Eye (tissue), 1 donor: ENCODE measurements at regions not wholly inside any gene's neighbourhood (a gene's known extent, or its start where the extent isn't known, plus 50 kb on each side); places are given as distances from the start of the nearest gene placed in this dataset.

Source experiments
- DNase-seq: peaks from one replicate; pipeline ENCODE4 v3.0.0-alpha.2; 2015

DNA sequence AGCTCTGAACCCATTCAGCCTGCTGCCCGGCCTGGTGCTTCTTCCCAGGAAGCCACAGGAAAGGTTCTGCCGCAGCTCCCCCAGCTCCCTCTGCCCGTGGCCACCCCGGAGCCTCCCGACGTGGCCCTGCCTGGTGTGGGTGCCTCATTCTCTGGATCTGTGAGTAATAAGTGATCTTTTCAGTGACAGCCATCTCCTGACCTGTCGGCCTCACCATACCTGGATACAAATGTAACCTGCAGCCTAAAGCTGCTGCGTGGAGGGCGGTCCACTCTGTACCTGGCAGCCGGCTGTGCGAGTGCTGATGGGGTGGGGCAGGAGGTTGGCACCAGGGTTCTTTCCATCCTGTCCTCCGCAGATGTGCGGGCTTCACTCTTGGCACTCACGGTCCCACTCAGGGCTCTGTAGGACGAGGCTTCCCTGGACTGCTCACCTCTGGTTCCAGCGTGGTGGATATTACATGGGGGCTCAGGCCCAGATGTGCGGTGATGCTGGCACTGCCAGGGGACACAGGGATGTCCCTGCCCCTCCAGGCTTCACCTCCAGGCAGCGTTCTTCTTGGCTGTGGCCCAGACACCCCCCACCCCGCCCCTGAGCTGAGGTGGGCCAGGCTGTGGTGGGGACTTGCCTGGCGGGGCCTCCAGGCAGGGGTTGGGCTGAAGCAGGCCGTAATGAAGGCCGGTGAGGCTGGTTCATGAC is 748.5 kb downstream of the BRD1 start:
- no peak for DNase-seq

DNA sequence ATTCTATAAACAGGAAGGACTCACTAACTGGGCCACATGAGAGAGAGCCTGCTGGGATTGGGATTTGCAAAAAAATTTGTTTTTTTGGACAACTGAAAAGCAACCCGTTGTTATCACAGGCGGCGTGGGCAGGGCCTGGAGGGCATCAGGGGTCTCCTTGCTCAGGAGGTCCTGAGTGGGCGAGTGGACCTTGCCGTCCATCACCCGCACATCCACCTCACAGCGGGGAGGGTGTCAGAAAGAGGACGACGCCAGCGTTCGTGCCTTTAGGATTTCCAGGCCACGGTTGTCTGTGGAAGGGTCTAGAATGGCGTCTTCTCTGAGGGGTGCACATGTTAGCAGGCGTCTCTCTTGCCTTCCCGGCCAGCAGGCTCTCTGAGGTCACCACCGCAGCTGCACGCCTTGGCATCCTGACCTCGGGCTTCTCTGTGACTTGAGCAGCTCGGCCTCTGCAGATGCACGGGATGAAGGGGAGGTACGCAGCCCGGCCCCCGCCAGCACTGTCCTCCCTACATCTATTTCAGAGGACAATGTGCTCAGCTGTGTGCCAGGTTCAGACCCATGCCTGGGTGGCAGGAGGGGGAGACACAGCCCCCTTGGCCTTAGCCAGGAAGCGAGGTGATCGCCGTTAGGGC is 749.5 kb downstream of the BRD1 start:
- no peak for DNase-seq

DNA sequence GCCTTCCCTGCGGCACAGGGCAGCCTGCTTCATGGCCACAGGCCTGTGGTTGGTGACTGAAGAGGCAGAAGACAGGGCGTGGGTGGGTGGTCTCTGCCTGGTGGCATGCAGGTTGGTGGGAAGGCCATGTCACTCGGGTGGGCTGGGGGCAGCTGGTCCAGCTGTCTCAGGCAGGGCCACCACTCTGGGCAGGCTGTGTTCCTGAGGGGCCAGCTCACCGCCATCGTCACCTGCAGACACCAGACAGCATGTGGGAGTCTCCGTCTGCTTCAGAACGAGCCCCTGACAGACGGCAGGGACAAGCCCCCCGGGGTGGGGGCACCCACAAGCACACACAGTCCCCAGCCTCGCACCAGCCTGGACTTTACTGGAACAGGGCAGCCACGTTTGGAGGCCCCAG is 750.1 kb downstream of the BRD1 start:
- no peak for DNase-seq

DNA sequence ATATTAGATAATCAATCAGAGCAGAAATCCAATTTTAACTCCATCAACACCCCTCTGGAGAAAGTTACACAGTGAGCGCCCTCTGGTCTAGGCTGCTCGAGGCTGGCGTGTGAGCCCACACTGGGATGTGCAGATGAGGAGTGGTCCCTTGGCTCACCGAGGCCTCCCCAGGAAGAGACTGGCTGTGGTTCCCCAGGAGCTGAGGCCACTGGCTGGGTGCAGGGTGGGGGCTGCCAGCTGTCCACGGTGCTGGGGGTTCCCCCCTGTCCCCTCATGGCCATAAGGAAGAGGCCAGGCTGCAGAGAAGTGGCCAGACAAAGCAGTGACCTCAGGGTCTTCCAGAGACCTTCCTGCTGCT is 750.7 kb downstream of the BRD1 start:
- DNase-seq, result no peak

DNA sequence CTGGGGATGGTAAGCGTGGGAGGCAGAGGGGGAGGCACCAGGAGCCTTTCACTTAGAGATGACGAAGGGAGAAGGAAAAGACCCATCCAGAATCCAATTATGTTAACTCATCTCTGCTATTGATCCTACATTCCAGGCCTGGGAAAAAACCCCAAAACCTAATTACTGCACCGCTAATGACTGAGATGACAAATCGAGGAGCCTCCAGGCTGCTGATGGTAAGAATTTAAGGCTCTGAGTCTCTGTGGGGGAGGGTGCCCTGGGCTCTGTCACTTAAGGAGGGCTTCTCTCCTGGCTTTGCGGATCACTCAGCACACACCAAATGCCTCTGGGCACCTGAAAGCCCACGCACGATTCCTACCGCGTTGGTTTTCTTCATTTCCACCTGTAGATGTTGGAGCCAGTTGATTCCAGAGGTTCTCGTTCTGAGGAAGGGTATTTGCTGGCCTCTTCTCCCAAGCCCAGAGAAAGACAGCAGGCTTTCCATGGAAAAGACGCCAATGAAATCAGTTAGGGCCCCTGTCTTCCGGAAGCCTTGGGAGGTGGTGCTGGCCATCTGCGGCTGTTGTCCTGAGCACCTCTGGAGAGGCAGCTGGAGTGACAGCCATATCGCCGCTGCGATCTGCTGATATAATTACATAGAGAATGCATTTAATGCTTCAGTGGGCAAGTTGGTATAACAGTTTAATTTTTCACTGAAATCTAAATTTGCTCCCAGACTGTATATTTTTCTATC is 751.2 kb downstream of the BRD1 start:
- DNase-seq, result no peak

DNA sequence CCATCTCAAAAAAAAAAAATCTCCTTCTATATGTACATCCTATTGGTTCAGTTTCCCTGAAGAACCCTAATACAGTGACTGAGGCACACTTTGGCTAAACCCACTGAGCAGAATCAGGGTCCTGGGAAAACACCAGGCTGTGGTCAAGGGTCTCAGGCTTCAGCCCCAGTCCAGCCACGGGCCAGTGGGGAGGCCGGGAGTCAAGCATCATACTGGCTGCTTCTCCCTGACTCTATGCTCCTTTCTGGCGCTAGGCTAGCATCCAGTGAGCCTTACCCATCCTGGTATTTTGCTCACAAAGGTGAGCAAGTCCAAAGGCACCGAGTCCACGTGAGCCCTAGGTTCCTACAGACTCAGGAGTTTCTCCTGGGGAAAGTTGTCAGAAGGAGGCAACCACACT is 752.5 kb downstream of the BRD1 start:
- DNase-seq, result no peak

DNA sequence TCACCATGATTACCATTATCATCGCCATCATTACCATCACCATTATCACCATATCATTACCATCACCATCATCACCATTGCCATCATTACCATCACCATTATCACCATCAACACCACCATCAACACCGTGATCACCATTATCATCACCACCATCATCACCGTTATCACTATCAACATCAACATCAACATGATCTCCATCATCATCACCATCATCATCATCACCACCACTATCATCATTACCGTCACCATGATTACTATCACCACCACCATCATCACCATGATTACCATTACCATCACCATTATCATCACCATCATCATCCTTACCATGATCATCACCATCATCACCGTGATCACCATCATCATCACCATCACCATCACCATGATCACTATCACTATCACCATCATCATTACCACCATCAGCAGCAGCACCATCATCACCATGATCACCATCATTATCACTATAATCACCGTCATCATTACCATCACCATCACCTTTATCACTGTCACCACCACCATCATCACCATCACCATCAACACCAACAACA is 753.7 kb downstream of the BRD1 start:
- DNase-seq, result no peak

DNA sequence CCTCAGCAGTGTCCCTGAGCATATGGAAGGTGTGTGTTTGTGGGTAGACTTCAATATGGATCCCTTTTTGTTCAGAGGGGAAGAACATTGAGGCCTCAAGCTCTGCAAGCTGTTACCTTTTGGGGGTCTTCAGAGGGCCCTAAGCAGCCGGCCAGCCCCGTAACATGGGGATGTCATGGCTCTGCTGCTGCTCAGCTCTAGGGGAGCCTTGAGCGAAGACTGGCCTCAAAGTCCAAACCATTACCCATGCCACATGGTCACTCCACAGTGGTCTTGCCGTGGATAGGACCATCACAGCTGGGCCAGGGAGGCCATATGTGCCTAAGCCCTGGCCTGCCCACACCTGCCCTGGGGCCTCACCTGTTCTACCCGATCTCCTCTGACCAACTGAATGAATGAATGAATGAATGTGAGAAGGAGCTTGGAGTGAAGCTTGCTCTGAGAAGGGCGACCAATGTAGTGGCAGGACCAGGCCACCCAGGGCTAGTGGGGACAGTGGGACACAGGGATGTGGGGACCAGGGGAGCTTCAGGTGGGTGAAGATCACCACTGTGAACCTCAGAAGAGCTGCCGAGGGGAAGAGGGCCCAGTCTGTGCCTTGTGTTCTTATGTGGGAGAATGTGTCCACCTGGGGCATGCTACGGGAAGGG is 754.6 kb downstream of the BRD1 start:
- DNase-seq, result no peak

DNA sequence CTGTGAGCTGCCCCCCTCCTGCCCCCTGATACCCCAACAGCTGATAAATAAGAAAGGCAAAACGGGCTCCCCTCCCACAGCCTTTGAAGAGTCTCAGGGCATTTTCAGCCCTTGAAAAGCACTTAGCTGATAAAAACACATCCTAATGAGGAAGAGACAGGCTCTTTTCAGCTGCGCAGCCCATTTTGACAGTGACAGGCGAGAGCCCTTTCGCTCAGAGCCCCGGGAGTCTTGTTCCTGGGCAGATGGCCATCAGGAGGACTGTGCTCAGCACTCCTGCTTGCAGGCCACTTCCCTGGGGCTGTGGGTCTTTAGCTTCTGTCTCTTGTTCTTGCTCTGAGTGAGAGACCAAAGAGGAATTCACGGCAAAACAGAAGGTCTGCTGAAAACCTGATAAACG is 757.2 kb downstream of the BRD1 start:
- no peak for DNase-seq

DNA sequence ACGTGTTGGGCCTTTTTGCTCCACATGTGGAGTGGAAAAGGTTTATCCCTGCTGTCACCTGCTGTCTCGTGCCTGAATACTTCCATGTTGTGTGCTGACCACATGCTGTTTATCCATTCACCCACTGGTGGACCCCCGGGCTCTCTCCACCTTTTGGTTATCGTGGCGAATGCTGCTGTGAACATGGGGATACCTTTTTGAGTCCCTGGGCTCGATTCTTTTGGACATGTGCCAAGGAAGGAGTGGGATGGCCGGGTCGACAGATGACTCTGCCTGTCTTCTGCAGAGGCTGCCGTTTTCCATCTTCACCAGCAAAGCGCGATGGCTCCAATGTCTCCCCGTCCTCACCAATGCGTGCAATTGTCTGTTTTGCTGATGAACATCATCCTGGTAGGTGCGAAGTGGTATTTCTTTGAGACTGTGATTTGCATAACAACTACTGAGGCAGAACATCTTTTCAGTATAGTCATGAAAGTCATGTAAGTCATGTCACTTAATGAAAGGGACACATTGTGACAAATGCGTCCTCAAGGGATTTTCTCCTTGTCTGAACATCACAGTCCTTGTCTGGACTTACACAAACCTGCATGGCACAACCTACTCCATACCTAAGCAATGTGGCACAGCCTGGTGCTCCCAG is 758.7 kb downstream of the BRD1 start:
- no peak for DNase-seq

DNA sequence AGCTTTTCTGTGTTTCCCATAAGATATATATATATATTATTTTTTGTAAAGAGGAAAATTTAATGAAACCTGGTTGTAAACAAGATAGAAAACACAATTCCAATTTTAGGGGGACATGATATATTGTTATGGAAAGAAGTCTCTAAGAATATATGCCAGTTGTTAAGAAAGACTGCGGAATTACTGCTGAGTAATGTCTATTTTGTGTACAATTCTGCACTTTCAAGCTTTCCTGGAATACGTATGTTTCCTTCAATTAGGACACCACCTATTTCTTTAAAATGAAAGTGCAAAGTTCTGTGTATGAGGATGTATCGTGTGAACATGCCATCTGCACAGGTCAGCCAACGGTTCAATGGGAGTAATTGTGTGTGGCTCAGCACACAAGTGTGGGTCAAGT is 760.2 kb downstream of the BRD1 start:
- no peak for DNase-seq

DNA sequence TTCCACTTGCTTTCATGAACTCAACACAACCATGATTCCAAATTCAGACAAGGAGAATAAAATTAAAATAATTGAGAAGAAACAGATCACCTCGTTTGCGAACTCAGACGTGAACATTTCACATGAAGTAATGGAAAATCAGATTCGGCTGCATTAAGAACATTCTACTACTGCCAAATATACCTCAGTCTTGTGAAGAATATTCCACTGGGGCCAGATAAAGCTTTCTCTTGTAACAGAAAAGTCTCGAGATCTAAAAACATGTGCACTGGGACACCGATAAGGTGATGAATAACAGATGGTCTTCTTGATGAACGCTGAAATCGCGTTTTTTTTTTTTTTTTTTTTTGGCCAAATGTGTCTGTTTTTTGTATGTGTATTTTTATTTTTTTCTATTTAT is 761.1 kb downstream of the BRD1 start:
- no peak for DNase-seq

DNA sequence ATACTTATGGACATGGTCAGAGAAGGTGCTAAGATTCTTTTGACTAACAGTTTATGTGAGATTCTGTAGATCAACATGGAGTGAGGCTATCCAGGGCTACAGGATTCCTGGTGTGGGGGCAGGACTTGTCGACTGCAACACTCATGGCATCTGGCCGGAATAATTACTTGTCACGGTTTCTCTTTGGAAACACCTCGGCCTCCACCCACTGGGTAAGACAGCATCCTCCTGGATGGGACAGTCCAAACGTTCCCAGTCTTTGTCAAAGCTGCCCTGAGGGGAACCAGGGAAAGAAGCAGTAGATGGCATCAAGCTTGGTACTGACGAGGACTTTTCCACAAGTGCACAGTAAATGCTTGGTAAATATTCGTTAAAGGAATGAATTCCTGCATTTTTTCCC is 762.8 kb downstream of the BRD1 start:
- DNase-seq, result no peak

DNA sequence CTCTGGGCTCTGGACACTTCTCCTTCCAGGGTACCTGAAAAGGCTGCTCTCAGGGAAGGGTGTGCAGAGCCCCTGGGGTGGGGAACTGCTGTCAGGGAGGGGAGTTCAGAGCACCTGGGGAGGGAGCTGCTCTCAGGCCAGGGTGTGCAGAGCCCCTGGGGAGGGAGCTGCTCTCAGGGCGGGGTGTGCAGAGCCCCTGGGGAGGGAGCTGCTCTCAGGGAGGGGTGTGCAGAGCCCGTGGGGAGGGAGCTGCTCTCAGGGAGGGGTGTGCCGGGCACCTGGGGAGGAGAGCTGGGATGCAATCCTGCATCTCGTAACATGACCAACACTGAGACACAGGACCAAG is 764.2 kb downstream of the BRD1 start:
- DNase-seq, result no peak

DNA sequence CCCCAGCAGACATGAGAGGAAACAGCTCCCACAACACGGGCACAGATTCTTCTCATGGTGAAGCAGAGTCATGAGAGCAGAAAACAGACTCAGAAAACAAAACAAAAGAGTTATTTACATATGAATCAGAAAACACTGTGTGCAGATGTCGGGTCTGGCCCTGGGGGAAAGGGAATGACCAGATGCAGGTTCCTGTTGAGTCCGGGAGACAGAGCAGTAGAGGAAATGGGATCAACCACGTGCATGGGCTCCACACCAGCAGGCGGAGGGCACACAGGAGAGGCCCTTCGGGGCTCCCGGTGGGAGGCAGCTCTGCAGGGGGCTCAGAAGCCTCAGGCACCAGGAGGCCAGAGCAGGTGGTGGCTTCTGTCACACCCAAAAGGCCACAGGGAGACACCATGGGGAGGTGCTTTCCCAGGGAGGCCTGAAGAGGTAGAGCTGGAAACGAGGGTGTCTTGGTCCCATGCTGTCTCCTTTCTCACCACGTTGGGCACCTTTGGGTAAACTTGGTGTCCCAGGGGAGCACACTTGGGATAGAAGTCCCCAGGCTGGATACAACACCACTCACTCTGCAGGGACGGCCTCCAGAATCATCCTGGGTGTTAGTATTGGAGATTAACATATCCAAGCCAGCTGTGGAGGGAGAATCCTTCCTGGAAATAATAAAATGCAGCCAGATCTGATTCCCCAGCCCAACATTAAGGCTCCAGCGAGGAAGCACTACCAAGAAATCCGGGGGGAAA is 764.7 kb downstream of the BRD1 start:
- no peak for DNase-seq

DNA sequence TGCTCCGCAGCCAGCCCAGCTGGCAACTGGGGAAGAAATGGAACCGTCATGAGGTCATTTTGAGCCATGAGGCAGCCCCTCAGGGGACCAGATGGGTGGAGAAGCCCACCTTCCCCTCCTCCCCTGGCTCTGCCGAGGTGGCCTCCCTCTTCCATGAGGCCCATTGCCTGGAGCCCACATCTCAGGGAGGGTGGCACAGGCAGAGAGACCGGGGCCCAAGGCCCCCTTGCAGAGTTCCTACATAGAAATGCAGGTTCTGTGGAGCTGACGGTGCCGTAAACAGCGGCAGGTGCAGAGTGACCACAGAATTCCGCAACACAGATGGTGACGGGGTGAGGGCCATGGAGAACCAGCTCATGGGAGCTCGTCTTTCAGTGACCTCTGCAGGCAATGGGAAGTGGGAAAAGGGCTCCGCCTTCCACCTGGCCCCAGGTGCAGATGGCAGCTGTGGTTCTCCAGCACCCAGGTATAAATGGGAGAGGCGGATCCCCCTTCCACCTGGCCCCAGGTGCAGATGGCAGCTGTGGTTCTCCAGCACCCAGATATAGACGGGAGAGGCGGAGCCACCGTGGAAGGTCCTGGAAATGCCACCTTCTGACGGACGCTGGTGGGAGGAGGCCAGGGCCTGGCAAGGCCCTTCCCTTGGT is 765.4 kb downstream of the BRD1 start:
- no peak for DNase-seq

DNA sequence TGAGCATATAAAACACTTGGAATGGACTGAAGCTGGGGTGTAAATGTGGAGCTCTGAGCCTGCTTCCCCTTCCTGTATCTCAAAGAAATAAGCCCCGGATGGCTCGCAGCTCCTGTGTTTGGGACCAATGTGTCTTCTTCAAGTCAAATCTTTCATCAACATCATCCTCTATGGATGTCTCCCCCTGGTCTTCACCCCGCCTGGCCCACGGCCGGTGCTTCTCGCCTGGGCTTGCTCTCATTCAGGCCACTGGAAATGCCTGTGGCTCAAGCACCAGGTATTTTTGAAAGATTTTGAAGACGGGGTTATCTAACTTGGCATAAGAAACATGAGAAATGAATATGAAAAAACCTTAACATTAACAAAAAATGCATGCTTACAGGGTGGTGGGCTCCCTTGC is 769.8 kb downstream of the BRD1 start:
- no peak for DNase-seq

DNA sequence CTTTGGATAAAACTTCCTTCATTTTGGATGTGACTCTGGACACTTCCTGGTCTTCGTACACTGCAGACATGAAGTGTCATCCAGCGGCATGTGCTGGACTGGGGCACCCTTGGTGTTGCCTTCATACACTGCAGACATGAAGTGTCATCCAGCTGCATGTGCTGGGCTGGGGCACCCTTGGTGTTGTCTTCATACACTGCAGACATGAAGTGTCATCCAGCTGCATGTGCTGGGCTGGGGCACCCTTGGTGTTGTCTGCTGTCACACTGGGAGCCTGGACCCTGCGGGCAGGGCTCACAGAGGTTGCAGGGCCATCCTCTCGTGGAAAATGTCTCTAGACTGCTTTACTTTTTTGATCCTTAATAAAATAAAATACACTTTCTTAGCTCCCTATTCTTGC is 771.4 kb downstream of the BRD1 start:
- DNase-seq, result no peak

DNA sequence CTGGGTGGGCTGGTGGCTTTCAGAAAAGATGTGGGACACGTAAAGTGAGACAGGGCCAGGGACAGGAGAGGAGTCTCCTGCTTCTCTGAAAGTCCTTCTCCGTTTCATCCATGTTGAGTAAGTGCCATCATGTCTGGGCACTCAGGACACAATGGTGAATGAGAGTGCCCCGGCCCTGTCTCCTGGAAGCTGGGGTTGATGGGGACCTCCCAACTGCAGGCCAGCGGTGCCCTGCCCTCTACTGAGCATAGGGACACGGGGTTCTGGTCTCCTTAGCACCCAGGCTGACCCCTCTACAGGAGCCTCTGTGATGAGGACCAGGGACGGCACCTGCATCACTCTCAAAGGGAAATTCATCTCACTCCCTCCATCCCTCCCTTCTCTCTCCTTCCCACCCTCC is 772.3 kb downstream of the BRD1 start:
- DNase-seq, result no peak

DNA sequence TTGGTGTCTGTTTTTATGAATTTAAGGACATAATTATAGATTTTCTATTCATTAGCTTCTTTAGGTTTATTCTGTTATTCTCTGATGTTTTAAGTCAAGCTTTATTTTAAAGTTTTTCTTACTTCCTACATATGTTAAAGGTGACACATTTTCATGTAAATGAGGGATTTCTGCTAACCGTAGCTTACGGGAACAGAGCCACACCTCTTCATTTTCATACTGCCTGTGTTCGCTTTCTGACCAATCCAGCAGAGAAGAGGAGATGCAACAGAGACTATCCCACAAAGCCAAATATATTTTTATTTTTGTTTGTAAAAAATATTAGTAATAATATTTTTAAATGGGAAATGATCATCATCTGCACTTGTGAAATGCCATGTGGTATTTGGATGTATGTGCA is 774.1 kb downstream of the BRD1 start:
- no peak for DNase-seq

DNA sequence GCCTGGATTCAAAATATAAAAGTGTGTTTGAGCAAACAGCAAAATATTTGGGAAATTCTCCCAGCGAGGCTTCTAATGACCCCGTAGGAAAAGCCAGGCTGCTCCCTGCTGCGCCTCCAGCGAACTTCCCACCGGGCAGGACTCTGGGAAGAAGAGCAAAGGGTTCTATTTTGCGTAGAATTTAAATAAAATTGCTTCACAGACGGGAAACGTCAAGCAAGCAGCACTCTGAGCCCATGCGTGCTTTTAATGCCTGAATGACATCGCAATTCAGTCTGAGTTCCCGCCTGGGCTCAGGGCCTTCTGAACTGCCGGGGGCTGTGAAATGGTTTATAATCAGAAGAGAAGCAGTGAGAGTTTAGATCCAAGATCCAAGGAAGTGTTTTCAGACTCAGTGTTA is 775.1 kb downstream of the BRD1 start:
- DNase-seq, result no peak

DNA sequence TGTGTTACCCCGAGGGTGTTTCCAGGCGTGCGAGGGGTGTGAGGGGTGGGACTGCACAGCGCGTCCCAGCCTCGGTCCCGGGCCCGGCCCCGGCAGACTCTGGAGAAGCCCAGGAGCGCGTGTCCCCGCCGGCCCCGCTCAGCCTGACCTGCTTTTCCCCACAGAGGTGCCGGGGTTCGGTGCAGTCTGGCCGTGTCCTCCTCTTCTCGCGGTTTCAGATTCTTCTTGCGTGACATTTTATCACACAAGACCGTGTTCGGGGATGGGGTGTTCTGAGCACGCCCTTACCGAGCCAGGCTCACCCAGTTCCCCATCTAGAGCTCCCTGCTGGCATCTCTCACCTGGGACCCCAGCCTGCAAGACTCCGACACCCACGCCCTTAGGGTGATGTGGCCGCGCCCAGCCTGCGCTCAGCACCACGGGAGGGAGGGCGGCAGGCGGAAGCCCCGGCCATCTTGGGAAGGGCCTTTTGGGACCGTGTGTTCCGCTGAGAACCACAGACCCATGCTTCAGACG is 775.6 kb downstream of the BRD1 start:
- DNase-seq, result no peak
